K562 (cell line): ENCODE measurements at regions not wholly inside any gene's neighbourhood (a gene's known extent, or its start where the extent isn't known, plus 50 kb on each side); places are given as distances from the start of the nearest gene placed in this dataset.
A peak's percentile ranks its signal among the peaks of the same experiment; 100 is the strongest.

Source experiments
- ATAC-seq: fragments of 200-7000 bp; cut with Tn5 transposase; 3 replicates; pipeline ENCODE4 v1.9.1; 2020; ENCODE audit warnings: moderate library complexity
- BruUV-seq: library from RNA; stranded (reverse); fragments of 400-500 nt; replicated peaks from 2 replicates; lab custom pipeline; 2021; lab: Mats Ljungman, UMichigan
- CTCF ChIA-PET: fragments of 300-600 bp; formaldehyde crosslinking; extraction: SDS; loops from one replicate; lab custom pipeline; 2021; ENCODE audit warnings: low intra/inter-chr PET ratio; lab: Yijun Ruan, JAX
- POLR2A ChIA-PET: fragments of 300-600, 350-650 bp; sonication (Branson Sonifier 250); formaldehyde crosslinking; extraction: SDS; loops from one replicate; lab custom pipeline; 2021; ENCODE audit warnings: antibody characterized with exemption, inconsistent platforms; lab: Yijun Ruan, JAX
- DNase-seq, 4 experiments: peaks; one replicate each; pipeline versions ENCODE4 v3.0.0 to v3.0.0-alpha.2; 2011 to 2018; ENCODE audit warnings: low spot score in 3 of 4, mixed read lengths in 3 of 4; ENCODE audit errors: extremely low read depth in 1 of 4
- FAIRE-seq: peaks from 2 replicates; lab custom pipeline; 2011; peaks lifted over from hg19 to GRCh38; lab: Jason Lieb, UNC
- H2AFZ ChIP-seq: 2 replicates; pipeline ENCODE4 v1.6.0; 2011; ENCODE audit warnings: low read depth, low read length, control low read depth, inconsistent platforms
- H3K27ac ChIP-seq: fragments of 200-600 bp; 3 replicates; pipeline ENCODE4 v1.8.0; 2011; ENCODE audit warnings: low read depth, mild to moderate bottlenecking, control low read depth, inconsistent platforms, low read length, moderate library complexity, mixed read lengths; ENCODE audit errors: extremely low read depth
- H3K27me3 ChIP-seq, 2 experiments: fragments of 300-600 bp in 1 of 2; 2 replicates in 1 of 2; 3 replicates in 1 of 2; pipeline versions ENCODE4 v1.6.0 to v1.8.0; 2011; ENCODE audit warnings: inconsistent platforms in 2 of 2, low read length in 2 of 2, mild to moderate bottlenecking in 1 of 2, mixed read lengths in 1 of 2, moderate library complexity in 1 of 2; ENCODE audit not compliant: control insufficient read depth in 2 of 2, insufficient read depth in 2 of 2
- H3K36me3 ChIP-seq: fragments of 300-600 bp; 3 replicates; pipeline ENCODE4 v1.8.0; 2011; ENCODE audit warnings: mild to moderate bottlenecking, low read length, inconsistent platforms; ENCODE audit not compliant: control insufficient read depth, insufficient read depth
- H3K4me1 ChIP-seq, 2 experiments: fragments of 200-600 bp in 1 of 2; replicated peaks in 1 of 2; 2 replicates in 1 of 2; 3 replicates in 1 of 2; pipeline versions ENCODE4 v1.5.1 to v1.8.0; 2011; ENCODE audit warnings: inconsistent platforms in 2 of 2, low read length in 2 of 2, mild to moderate bottlenecking in 1 of 2, mixed read lengths in 1 of 2, moderate library complexity in 1 of 2; ENCODE audit not compliant: control insufficient read depth in 2 of 2, insufficient read depth in 2 of 2
- H3K4me2 ChIP-seq: 2 replicates; pipeline ENCODE4 v1.6.1; 2011; ENCODE audit warnings: low read length, control low read depth, inconsistent platforms, mixed read lengths; ENCODE audit not compliant: insufficient read depth
- H3K4me3 ChIP-seq: fragments of 200-600 bp; sonication (generic), shearing (Covaris generic); 2 replicates; pipeline ENCODE4 v1.5.1; 2016; ENCODE audit warnings: control low read depth, inconsistent platforms
- H3K79me2 ChIP-seq: fragments of 200-600 bp; 3 replicates; pipeline ENCODE4 v1.8.0; 2011; ENCODE audit warnings: low read length, inconsistent platforms; ENCODE audit not compliant: control insufficient read depth, insufficient read depth
- H3K9ac ChIP-seq, 2 experiments: 2 replicates each; pipeline versions ENCODE4 v1.6.0 to v1.6.1; 2011; ENCODE audit warnings: low read depth in 2 of 2, low read length in 2 of 2, control low read depth in 1 of 2, inconsistent platforms in 1 of 2, mild to moderate bottlenecking in 1 of 2, mixed read lengths in 1 of 2; ENCODE audit not compliant: insufficient read depth in 1 of 2
- H3K9me1 ChIP-seq: one replicate; pipeline ENCODE4 v1.6.0; 2011; ENCODE audit warnings: inconsistent platforms, mild to moderate bottlenecking, low read length, moderate library complexity; ENCODE audit not compliant: control insufficient read depth, insufficient read depth
- H3K9me3 ChIP-seq: replicated peaks from 2 replicates; pipeline ENCODE4 v1.5.1; 2011; ENCODE audit warnings: low read depth, low read length, inconsistent platforms; ENCODE audit not compliant: control insufficient read depth, insufficient read depth
- H4K20me1 ChIP-seq: replicated peaks from 2 replicates; pipeline ENCODE4 v1.6.1; 2011; ENCODE audit warnings: low read length, inconsistent platforms, mixed read lengths; ENCODE audit not compliant: control insufficient read depth, insufficient read depth
- C11orf30 ChIP-seq: fragments of 450-650 bp; IDR thresholded peaks from 2 replicates; pipeline ENCODE4 v1.6.1; 2016; ENCODE audit warnings: low read depth, mild to moderate bottlenecking
- MAFF ChIP-seq: IDR thresholded peaks from 2 replicates; pipeline ENCODE4 v1.6.1; 2012; ENCODE audit warnings: low read length, improper control_type of control experiment
- MAFG ChIP-seq: fragments of 450-650 bp; conservative IDR thresholded peaks from 2 replicates; pipeline ENCODE4 v1.6.1; 2016; ENCODE audit warnings: missing genetic modification characterization, missing compliant biosample characterization
- MAFK ChIP-seq: IDR thresholded peaks from 2 replicates; pipeline ENCODE4 v1.6.1; 2011; ENCODE audit warnings: low read length, improper control_type of control experiment
- PRPF4 ChIP-seq: fragments of 200-400 bp; formaldehyde crosslinking; IDR thresholded peaks from one replicate; pipeline ENCODE4 v1.6.1; 2017; ENCODE audit warnings: low read length, low read depth, mild to moderate bottlenecking; ENCODE audit not compliant: insufficient read depth, poor library complexity, severe bottlenecking
- U2AF1 ChIP-seq: fragments of 200-400 bp; formaldehyde crosslinking; optimal IDR thresholded peaks from 2 replicates; pipeline ENCODE3; 2017; ENCODE audit warnings: mild to moderate bottlenecking, low read depth, low read length, moderate library complexity
- ZKSCAN1 ChIP-seq: fragments of 150-350 bp; IDR thresholded peaks from 2 replicates; pipeline ENCODE4 v1.6.1; 2016; ENCODE audit warnings: low read depth, low read length
- ZNF316 ChIP-seq: fragments of 450-650 bp; IDR thresholded peaks from 2 replicates; pipeline ENCODE4 v1.6.1; 2016
- WGBS: fragments of 100-300 bp; shearing (Covaris generic); methylation state at CpG from one replicate; pipeline ENCODE4 v1.1.6; 2016; ENCODE audit warnings: low coverage, mixed read lengths; ENCODE audit not compliant: insufficient coverage; ENCODE audit errors: missing lambda C conversion rate; 5-methylcytosine and 5-hydroxymethylcytosine counted together
- in situ Hi-C: fragments of 300-500 bp; cut with MboI; formaldehyde crosslinking; loops from 4 replicates; pipeline ENCODE4 v1.15.0; 2018; ENCODE audit warnings: inconsistent platforms, mixed read lengths
- intact Hi-C: fragments of 100-400 bp; cut with micrococcal nuclease; formaldehyde crosslinking; loops from 2 replicates; pipeline ENCODE4 v1.14.2; 2022
- TF ChIP-seq, protein P1 (sequence below): fragments of 200-800 bp; sonication (Bioruptor generic); IDR thresholded peaks from 2 replicates; pipeline ENCODE4 v1.6.1; 2017; ENCODE audit warnings: missing genetic modification characterization, missing compliant biosample characterization
- TF ChIP-seq, protein P2 (sequence below): sonication (generic); formaldehyde crosslinking; IDR thresholded peaks from 2 replicates; pipeline ENCODE4 v1.9.0; 2022; ENCODE audit warnings: mild to moderate bottlenecking, missing genetic modification reagents

DNA sequence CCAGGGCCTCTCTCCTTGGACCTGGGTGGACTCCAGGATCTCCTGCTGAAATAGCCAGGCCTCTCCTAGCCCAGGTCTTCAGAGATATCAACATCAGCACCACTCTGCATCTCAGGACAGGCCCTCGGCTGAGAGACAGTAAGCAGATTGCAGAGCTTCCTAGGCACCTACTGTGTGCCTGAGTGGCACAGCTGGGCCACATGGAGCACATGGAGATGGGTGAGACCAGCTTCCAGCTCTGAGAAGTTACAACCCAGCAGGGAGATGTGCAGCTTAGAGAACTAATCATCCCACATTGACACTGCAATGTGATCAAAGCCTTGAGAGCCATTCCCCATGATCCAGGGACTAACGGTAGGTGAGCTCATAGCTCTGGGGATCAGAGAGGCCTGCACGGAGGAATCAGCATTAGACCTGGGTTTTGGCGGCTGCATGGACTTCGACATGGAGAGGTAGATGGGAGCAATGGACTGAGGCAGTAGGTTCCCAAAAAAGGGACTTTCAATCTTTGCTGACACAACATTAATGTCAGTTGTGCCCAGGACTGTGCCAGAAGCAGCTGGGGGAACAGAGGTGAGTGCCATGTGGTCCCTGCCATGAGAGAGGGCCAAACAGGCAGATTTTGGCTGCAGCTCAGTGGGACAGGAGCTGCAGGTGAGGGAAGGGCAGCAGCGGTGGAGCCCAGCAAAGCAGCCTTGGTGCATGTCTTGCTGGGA lies 76.0 kb upstream of the LEP start:
- Histone ChIP-seq H3K4me3 (no peak overlapping the region), H4K20me1 (peaks cover 11% of the 10 kb centered on the region), H2AFZ (no peak overlapping the region), H3K27ac (no peak overlapping the region), H3K79me2 (no peaks in the 10 kb centered on the region), H3K27me3 (peaks cover 38 to 70% of the 10 kb centered on the region in 2 experiments; a peak in 4 of 5 replicates), H3K36me3 (no peaks in the 10 kb centered on the region), H3K9ac (no peak overlapping the region), H3K9me3 (no peaks in the 10 kb centered on the region), H3K4me2 (no peak overlapping the region), H3K4me1 (peaks cover 0 to 24% of the 10 kb centered on the region in 2 experiments; a peak in 2 of 5 replicates), H3K9me1 (peaks cover 4% of the 10 kb centered on the region)
- TF ChIP-seq, protein P1, sequence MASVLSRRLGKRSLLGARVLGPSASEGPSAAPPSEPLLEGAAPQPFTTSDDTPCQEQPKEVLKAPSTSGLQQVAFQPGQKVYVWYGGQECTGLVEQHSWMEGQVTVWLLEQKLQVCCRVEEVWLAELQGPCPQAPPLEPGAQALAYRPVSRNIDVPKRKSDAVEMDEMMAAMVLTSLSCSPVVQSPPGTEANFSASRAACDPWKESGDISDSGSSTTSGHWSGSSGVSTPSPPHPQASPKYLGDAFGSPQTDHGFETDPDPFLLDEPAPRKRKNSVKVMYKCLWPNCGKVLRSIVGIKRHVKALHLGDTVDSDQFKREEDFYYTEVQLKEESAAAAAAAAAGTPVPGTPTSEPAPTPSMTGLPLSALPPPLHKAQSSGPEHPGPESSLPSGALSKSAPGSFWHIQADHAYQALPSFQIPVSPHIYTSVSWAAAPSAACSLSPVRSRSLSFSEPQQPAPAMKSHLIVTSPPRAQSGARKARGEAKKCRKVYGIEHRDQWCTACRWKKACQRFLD (CRISPR knock-in tag): no peak
- TF ChIP-seq MAFK: peak; percentile 48
- TF ChIP-seq U2AF1: no peak
- peak; percentile 60 for TF ChIP-seq C11orf30
- TF ChIP-seq, protein P2, sequence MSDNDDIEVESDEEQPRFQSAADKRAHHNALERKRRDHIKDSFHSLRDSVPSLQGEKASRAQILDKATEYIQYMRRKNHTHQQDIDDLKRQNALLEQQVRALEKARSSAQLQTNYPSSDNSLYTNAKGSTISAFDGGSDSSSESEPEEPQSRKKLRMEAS (CRISPR knock-in tag): 0 out of 2 replicates have a peak, but pooled peaks have one; percentile 14
- peak; percentile 74 for TF ChIP-seq MAFG (tag)
- TF ChIP-seq ZKSCAN1: peak; percentile 58; the same call in 1 of the 2 replicates
- TF ChIP-seq MAFF: peak; percentile 54
- no peak for TF ChIP-seq PRPF4
- TF ChIP-seq ZNF316: peak; percentile 86
- WGBS: under 1% methylated on average over 6 of the region's 6 CpGs
- no peak for DNase-seq
- ATAC-seq: no peak
- no peak for FAIRE-seq
- intact Hi-C loops: no loop called here
- ChIA-PET POLR2A (interaction anchor here (0.6 to 1.0 kb wide), 5 partner anchors 9 to 65 kb away, joined by 3 read pairs; no protein-coding TSS in a partner anchor), CTCF (no interaction called here)
- BruUV-seq: no TSS peak
- in situ Hi-C loops: no loop called here
